GM19328 (cell line): ENCODE measurements at regions not wholly inside any gene's neighbourhood (a gene's known extent, or its start where the extent isn't known, plus 50 kb on each side); places are given as distances from the start of the nearest gene placed in this dataset.
"Not testable (repeated sequence)": the region's sequence is repeated elsewhere in the genome, so short reads cannot be mapped to it uniquely, and the experiment has no call there.

Experiments used
- ATAC-seq: cut with Tn5 transposase; IDR thresholded peaks from one replicate; pipeline ENCODE4 v1.9.1; 2021; ENCODE audit warnings: mild to moderate bottlenecking, moderate library complexity; ENCODE audit not compliant: unreplicated experiment

GRCh38 chr5:74407701-74408100, 232.8 kb downstream of the ENC1 start:
- ATAC-seq = no peak

GRCh38 chr5:74406844-74407243, 233.7 kb downstream of the ENC1 start:
- ATAC-seq = no peak

DNA sequence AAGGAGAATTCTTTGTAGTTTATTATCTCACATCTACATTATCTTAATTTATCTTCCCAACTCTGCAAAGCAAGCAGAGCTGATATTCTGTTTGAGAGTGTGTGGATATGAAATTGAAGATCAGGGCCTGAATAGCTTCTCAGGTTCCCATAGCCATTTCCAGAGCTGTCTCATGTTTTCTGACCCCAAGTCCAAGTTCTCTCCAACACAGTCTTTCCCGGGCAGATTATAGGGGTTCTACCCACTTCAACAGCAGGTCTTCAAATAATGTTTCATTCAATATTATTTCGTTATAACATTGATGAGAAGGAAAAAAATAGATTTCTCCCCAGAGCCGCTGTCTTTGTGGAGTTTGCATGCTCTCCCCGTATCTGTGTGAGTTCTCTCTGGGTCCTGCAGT, 234.9 kb downstream of the ENC1 start:
- no peak for ATAC-seq

DNA sequence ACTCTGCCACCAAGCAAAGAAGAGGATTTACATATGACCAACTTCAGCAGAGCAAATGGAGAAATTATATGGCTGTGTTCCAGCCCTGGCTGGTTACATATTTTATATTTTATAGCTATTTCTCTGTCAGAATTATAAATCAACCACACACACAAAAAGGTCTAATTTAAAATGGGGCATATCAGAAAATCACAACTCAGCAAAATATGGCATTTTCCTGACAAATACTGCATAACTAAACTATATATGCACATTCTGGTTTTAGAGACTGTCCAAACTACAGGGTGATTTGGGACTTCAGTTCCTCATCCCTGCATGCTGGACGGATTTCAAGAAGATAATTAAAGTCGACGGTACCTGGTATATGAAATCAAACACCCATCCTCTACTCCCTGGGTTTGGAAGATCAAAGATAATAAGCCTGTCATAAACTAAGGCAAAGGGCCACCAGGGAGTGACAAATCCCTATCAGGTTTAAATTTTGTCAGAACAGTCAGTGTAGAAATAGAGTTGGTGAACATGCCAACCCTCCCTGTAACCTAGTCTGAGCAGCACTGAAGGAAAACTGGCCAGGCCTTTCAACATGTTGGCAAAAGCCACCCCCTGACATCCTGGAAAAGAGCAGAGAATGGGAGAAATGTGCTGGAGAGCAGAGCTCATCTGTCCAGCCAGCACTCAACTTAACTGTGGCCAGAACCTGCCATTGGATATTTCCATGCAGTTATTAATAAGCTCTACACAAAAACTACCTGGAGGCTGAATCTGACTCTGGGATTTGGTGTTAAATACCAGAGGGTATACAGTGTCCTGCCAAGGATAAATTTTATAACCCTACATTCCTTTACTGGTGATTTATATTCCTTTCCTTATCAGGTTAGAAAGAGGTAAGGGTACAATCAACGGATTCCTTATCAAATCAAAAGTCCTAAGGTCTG, 235.7 kb downstream of the ENC1 start:
- no peak for ATAC-seq

GRCh38 chr5:74403771-74404170, 236.8 kb downstream of the ENC1 start:
- ATAC-seq = no peak

- ATAC-seq = no peak
Measured at GRCh38 chr5:74402553-74402952, 238.0 kb downstream of the ENC1 start.

- ATAC-seq = no peak
Measured at GRCh38 chr5:74401946-74402320, 238.6 kb downstream of the ENC1 start.

DNA sequence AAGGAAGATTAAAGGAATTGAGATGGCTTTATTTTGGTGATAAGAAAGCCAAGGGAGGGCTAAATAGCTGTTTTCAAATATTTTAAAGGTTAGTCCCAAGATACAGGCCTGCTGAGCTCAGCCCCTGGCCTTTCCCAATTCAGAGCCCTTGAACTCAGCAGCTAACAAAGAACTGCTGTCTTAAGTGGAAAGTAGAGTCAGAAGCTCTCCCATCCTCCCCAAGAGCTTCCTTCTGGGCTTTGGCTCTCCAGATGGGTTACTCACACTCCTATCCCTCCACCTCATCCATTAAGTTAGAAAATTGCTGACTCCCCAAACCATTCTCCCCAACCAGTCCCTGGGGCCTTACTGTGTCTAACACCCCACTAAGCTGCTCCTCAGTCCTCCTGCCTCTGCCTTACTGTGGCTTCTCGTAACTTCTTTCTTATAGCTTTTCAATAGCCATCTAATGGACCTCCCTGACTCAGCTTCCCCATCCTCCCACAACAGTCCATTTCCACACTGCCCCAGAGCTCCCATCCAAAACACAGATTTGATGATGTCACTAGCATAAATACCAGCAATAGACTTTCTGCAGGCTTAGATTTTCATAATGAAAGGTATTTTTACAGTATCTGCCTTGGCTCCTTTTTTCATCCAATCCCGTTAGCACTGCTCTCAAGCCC, 239.1 kb downstream of the ENC1 start:
- no peak for ATAC-seq

- ATAC-seq = no peak
Measured at GRCh38 chr5:74400067-74400466, 240.5 kb downstream of the ENC1 start.

DNA sequence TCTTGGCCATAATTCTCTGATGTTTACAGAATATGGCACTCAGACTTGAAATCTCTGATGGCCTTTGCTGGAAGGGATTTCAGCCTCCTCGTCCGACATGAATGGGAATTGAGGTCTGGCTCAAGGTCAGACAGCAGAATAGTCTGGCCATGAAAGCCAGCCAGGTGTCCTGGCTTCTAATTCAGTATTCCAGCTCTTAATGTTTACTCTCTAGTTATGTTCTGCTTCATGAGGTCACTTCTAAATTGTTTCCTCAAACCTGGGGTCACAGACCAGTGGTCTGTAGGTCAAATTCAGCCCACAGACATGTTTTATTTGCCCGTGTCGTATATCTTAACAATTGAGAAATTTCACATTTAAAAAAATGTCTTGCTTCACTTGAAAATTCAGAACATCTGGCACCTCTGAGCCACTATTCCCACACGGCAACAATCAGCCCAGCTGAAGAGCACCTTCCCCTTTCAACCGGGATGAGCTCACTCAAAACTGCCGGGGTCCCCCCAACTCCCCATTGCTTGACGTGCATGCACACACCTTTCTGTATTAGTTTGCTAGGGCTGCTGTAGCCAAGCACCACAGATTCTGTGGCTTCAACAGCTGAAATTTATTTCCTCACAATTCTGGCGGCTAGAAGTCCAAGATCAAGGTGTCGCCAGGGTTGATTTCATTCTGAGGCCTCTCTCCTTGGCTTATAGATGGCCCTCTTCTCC, 243.5 kb downstream of the ENC1 start:
- no peak for ATAC-seq

DNA sequence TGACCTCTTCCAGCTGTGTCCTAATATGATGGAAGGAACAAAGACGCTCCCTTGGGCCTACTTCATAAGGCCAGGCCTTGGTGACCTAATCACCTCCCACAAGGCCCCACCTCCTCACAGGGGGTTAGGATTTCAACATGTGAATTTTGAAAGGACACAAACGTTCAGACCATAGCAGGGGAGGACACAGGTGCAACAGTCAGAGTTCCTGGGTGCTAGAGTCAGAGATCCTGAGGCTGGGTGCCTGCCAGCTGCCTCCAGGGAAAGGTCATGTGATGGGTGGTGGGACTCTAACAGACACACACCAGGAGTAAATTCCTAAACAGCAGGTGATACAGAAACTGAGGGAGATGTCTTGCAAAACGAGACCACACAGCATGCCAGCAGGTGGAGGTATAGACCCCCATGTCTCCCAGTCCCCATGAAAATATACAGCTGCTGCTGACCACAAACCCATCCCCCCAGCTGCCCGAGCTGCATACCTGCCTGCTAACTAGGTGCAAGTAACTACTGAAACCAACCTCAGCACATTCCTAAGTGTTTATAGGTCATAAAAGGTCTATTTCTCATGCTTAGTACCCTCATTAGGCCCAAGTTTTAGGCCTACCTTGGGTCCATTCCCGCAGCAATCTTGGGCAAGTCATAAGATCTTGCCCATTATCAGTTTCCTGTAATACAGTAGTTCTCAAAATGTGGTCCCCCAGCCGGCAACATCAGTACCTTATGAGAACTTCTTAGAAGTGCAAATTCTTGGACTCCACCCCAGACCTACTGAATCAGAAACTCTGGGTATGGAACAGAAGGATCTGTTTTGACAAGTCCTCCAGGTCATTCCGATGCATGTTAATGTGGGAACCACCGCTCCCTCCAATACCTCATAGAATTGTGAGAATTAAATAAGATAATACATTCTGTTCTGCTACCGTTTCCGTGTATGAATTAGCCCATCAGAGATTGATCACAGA, 245.3 kb downstream of the ENC1 start:
- no peak for ATAC-seq

- no peak for ATAC-seq
Measured at GRCh38 chr5:74394528-74394915, 246.0 kb downstream of the ENC1 start.

- ATAC-seq = no peak
Measured at GRCh38 chr5:74393943-74394342, 246.6 kb downstream of the ENC1 start.

GRCh38 chr5:74392711-74393351, 247.7 kb downstream of the ENC1 start:
- no peak for ATAC-seq

GRCh38 chr5:74391410-74391809, 249.1 kb downstream of the ENC1 start:
- no peak for ATAC-seq

DNA sequence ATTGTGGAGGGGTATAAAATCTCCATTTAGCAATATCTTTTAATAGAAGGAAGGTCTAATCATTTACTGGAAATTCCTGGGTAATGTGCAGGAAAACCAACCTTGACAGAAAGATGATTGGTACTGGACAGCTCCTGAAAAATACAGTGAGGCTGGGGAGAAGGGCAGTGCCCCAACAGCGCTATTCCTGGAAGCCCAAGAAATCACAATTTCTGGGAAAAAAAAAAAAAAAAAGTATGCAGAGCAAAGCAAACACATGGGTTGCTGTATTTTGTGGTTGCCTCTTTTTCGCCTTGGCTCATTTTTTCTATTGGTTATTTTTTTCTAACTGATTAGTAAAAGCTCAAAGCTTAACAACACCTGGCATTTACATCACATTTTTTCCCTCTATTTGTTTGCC, 249.7 kb downstream of the ENC1 start:
- no peak for ATAC-seq

DNA sequence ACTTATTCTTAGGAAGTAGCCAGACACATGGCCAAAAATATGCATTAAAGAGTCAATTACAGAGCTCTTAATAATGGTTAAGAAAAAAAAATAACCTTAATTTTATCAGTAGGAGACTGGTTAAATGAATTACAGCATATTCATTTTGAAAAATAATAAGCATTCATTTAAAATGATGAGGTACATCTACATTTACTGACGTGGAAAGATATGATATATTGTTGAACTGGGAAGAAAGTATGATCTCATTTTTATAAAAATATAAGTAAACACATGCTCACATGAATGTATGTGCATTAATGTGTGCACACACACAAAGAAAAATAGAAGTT, 250.3 kb downstream of the ENC1 start:
- ATAC-seq = no peak

- no peak for ATAC-seq
Measured at GRCh38 chr5:74389531-74390305, 250.8 kb downstream of the ENC1 start.

DNA sequence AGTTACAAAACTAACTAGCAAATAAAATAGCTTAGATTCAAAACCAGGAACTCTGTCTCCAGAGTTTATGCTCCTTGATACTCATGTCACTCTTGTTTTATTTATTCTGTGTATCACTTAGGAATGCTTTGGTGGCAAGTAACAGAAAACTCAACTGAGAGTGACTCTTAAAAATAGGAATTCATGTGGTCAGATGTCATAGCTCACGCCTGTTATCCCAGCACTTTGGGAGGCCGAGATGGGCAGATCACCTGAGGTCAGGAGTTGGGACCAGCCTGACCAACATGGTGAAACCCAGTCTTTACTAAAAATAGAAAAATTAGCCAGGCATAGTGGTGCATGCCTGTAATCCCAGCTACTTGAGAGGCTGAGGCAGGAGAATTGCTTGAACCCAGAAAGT, 252.1 kb downstream of the ENC1 start:
- not testable (repeated sequence) for ATAC-seq
